CD4-positive, CD25-positive, alpha-beta regulatory T cell (primary cell): ENCODE measurements at regions not wholly inside any gene's neighbourhood (a gene's known extent, or its start where the extent isn't known, plus 50 kb on each side); places are given as distances from the start of the nearest gene placed in this dataset.
"Not testable (repeated sequence)": the region's sequence is repeated elsewhere in the genome, so short reads cannot be mapped to it uniquely, and the experiment has no call there.

ENCODE experiments used
- ATAC-seq, 2 donors: fragments of 150-1000 bp; cut with Tn5 transposase; one replicate each; pipeline ENCODE4 v1.10.0; 2021; ENCODE audit warnings: low read depth in 2 of 2, moderate number of reproducible peaks in 2 of 2, moderate library complexity in 1 of 2
- DNase-seq, 3 donors: peaks; one replicate each; pipeline versions ENCODE4 v3.0.0 to v3.0.0-alpha.2; 2012 to 2022; ENCODE audit warnings: mixed read lengths in 1 of 3
- H3K27ac ChIP-seq: one replicate; pipeline ENCODE4 v1.7.0; 2013; ENCODE audit warnings: mild to moderate bottlenecking, low read length; ENCODE audit not compliant: insufficient read depth, poor library complexity, severe bottlenecking
- H3K27me3 ChIP-seq: one replicate; pipeline ENCODE4 v1.7.0; 2013; ENCODE audit warnings: low read length; ENCODE audit not compliant: control insufficient read depth, insufficient read depth
- H3K36me3 ChIP-seq: one replicate; pipeline ENCODE4 v1.7.0; 2013; ENCODE audit warnings: mild to moderate bottlenecking, low read length, moderate library complexity; ENCODE audit not compliant: control insufficient read depth, insufficient read depth
- H3K4me1 ChIP-seq: 2 replicates; pipeline ENCODE4 v1.7.0; 2013; ENCODE audit warnings: mild to moderate bottlenecking, low read length; ENCODE audit not compliant: insufficient read depth, control insufficient read depth, poor library complexity, severe bottlenecking
- H3K4me3 ChIP-seq: one replicate; pipeline ENCODE4 v1.7.0; 2013; ENCODE audit warnings: low read depth, mild to moderate bottlenecking, low read length, moderate library complexity
- H3K9me3 ChIP-seq, 2 experiments: 1 replicate in 1 of 2; 2 replicates in 1 of 2; pipeline ENCODE4 v1.7.0; 2013; ENCODE audit warnings: low read length in 2 of 2, mild to moderate bottlenecking in 1 of 2, moderate library complexity in 1 of 2; ENCODE audit not compliant: control insufficient read depth in 2 of 2
- H3K27ac Mint-ChIP-seq, 3 donors: one replicate each; pipeline ENCODE4 v1.8.0; 2020 to 2022; ENCODE audit warnings: mild to moderate bottlenecking in 3 of 3, mixed read lengths in 3 of 3, moderate library complexity in 2 of 3
- H3K27me3 Mint-ChIP-seq: one replicate; pipeline ENCODE4 v1.8.0; 2022; ENCODE audit warnings: mild to moderate bottlenecking, mixed read lengths
- H3K36me3 Mint-ChIP-seq: one replicate; pipeline ENCODE4 v1.8.0; 2020; ENCODE audit warnings: mixed read lengths
- H3K4me1 Mint-ChIP-seq, 4 donors: one replicate each; pipeline ENCODE4 v1.8.0; 2020 to 2022; ENCODE audit warnings: mixed read lengths in 4 of 4, mild to moderate bottlenecking in 1 of 4
- H3K4me3 Mint-ChIP-seq, 4 donors: one replicate each; pipeline ENCODE4 v1.8.0; 2020 to 2022; ENCODE audit warnings: mild to moderate bottlenecking in 4 of 4, mixed read lengths in 4 of 4, moderate library complexity in 3 of 4
- H3K9me3 Mint-ChIP-seq, 7 donors: one replicate each; pipeline ENCODE4 v1.8.0; 2020 to 2022; ENCODE audit warnings: mixed read lengths in 7 of 7, mild to moderate bottlenecking in 3 of 7, moderate library complexity in 2 of 7

GRCh38 chr4:72875138-72875537 is 194.4 kb downstream of the COX18 start:
- no peak overlapping the region for H3K27ac Mint-ChIP-seq
- no peaks in the 10 kb centered on the region for H3K4me1 ChIP-seq
- no peak overlapping the region for H3K27ac ChIP-seq
- no peaks in the 10 kb centered on the region for H3K27me3 ChIP-seq
- peaks cover 0 to 13% (median 1%) of the 10 kb centered on the region in 7 donors for H3K9me3 Mint-ChIP-seq
- ATAC-seq (no peak), DNase-seq (no peak)
- no peaks in the 10 kb centered on the region for H3K36me3 Mint-ChIP-seq
- no peaks in the 10 kb centered on the region for H3K27me3 Mint-ChIP-seq
- H3K4me3 Mint-ChIP-seq = no peak overlapping the region
- no peaks in the 10 kb centered on the region for H3K9me3 ChIP-seq
- H3K4me1 Mint-ChIP-seq = no peaks in the 10 kb centered on the region
- H3K36me3 ChIP-seq = no peaks in the 10 kb centered on the region
- H3K4me3 ChIP-seq = no peak overlapping the region

- H3K27me3 Mint-ChIP-seq = no peaks in the 10 kb centered on the region
- no peaks in the 10 kb centered on the region for H3K36me3 ChIP-seq
- no peaks in the 10 kb centered on the region for H3K4me1 ChIP-seq
- H3K27ac ChIP-seq = no peak overlapping the region
- H3K9me3 ChIP-seq = no peaks in the 10 kb centered on the region
- no peak overlapping the region for H3K27ac Mint-ChIP-seq
- no peak for ATAC-seq
- DNase-seq = no peak
- peaks cover 0 to 7% (median 3%) of the 10 kb centered on the region in 7 donors for H3K9me3 Mint-ChIP-seq
- no peak overlapping the region for H3K4me3 Mint-ChIP-seq
- no peaks in the 10 kb centered on the region for H3K36me3 Mint-ChIP-seq
- no peaks in the 10 kb centered on the region for H3K4me1 Mint-ChIP-seq
- no peaks in the 10 kb centered on the region for H3K27me3 ChIP-seq
- H3K4me3 ChIP-seq = no peak overlapping the region
Measured at GRCh38 chr4:72864898-72865297, 204.6 kb downstream of the COX18 start.

- not testable (repeated sequence) for DNase-seq, H3K27me3 Mint-ChIP-seq, H3K27ac ChIP-seq, H3K9me3 ChIP-seq, H3K36me3 Mint-ChIP-seq, H3K9me3 Mint-ChIP-seq, H3K4me3 Mint-ChIP-seq, H3K27me3 ChIP-seq, H3K4me1 ChIP-seq, H3K36me3 ChIP-seq, H3K4me1 Mint-ChIP-seq, ATAC-seq, H3K4me3 ChIP-seq, H3K27ac Mint-ChIP-seq
Measured at GRCh38 chr4:72864277-72864676, 205.2 kb downstream of the COX18 start.

- peaks cover 0 to 6% (median 0%) of the 10 kb centered on the region in 7 donors for H3K9me3 Mint-ChIP-seq
- ATAC-seq = no peak
- no peaks in the 10 kb centered on the region for H3K4me1 Mint-ChIP-seq
Measured at GRCh38 chr4:72860766-72861165, 208.8 kb downstream of the COX18 start.

GRCh38 chr4:72858328-72858727 is 211.2 kb downstream of the COX18 start:
- Histone ChIP-seq H3K4me1 (no peaks in the 10 kb centered on the region), H3K4me3 (no peak overlapping the region), H3K27me3 (no peaks in the 10 kb centered on the region), H3K9me3 (no peaks in the 10 kb centered on the region), H3K27ac (no peak overlapping the region), H3K36me3 (no peaks in the 10 kb centered on the region)
- H3K4me1 Mint-ChIP-seq = no peaks in the 10 kb centered on the region
- H3K4me3 Mint-ChIP-seq = no peak overlapping the region
- no peak for DNase-seq
- peaks cover 0 to 6% (median under 1%) of the 10 kb centered on the region in 7 donors for H3K9me3 Mint-ChIP-seq
- no peaks in the 10 kb centered on the region for H3K36me3 Mint-ChIP-seq
- H3K27ac Mint-ChIP-seq = no peak overlapping the region
- ATAC-seq = no peak
- H3K27me3 Mint-ChIP-seq = no peaks in the 10 kb centered on the region

More at GRCh38 chr4:72860766-72861165, 208.8 kb downstream of the COX18 start:
- no peaks in the 10 kb centered on the region for H3K27me3 Mint-ChIP-seq
- no peak overlapping the region for H3K27ac Mint-ChIP-seq
- no peak overlapping the region for H3K4me3 Mint-ChIP-seq
- no peak for DNase-seq
- H3K36me3 Mint-ChIP-seq = no peaks in the 10 kb centered on the region
- Histone ChIP-seq H3K36me3 (no peaks in the 10 kb centered on the region), H3K4me3 (no peak overlapping the region), H3K27me3 (no peaks in the 10 kb centered on the region), H3K27ac (no peak overlapping the region), H3K9me3 (no peaks in the 10 kb centered on the region), H3K4me1 (no peaks in the 10 kb centered on the region)

- Mint-ChIP-seq H3K27me3 (no peaks in the 10 kb centered on the region), H3K36me3 (no peaks in the 10 kb centered on the region), H3K27ac (no peak overlapping the region), H3K9me3 (peaks cover 0 to 6% (median 1%) of the 10 kb centered on the region in 7 donors), H3K4me1 (no peaks in the 10 kb centered on the region), H3K4me3 (no peak overlapping the region)
- Histone ChIP-seq H3K27me3 (no peaks in the 10 kb centered on the region), H3K9me3 (no peaks in the 10 kb centered on the region), H3K27ac (no peak overlapping the region), H3K4me3 (no peak overlapping the region), H3K4me1 (no peaks in the 10 kb centered on the region), H3K36me3 (no peaks in the 10 kb centered on the region)
- no peak for DNase-seq
- ATAC-seq = no peak
Measured at GRCh38 chr4:72857787-72858186, 211.7 kb downstream of the COX18 start.

GRCh38 chr4:72857216-72857615 is 212.3 kb downstream of the COX18 start:
- Histone ChIP-seq H3K27me3 (no peaks in the 10 kb centered on the region), H3K9me3 (no peaks in the 10 kb centered on the region), H3K36me3 (no peaks in the 10 kb centered on the region), H3K4me3 (no peak overlapping the region), H3K27ac (no peak overlapping the region), H3K4me1 (no peaks in the 10 kb centered on the region)
- Mint-ChIP-seq H3K27me3 (no peaks in the 10 kb centered on the region), H3K4me1 (no peaks in the 10 kb centered on the region), H3K27ac (no peak overlapping the region), H3K36me3 (no peaks in the 10 kb centered on the region), H3K9me3 (peaks cover 0 to 6% (median 1%) of the 10 kb centered on the region in 7 donors), H3K4me3 (no peak overlapping the region)
- no peak for ATAC-seq
- no peak for DNase-seq

GRCh38 chr4:72846280-72847111 is 223.0 kb downstream of the COX18 start:
- no peaks in the 10 kb centered on the region for H3K9me3 ChIP-seq
- no peak overlapping the region for H3K27ac Mint-ChIP-seq
- no peaks in the 10 kb centered on the region for H3K36me3 Mint-ChIP-seq
- peak in 1 of 3 donors; percentile 8 for DNase-seq
- H3K4me1 Mint-ChIP-seq = no peaks in the 10 kb centered on the region
- no peak for ATAC-seq
- H3K4me3 Mint-ChIP-seq = no peak overlapping the region
- H3K4me1 ChIP-seq = no peaks in the 10 kb centered on the region
- peaks cover 0 to 12% (median 0%) of the 10 kb centered on the region in 7 donors for H3K9me3 Mint-ChIP-seq
- no peak overlapping the region for H3K27ac ChIP-seq
- no peaks in the 10 kb centered on the region for H3K36me3 ChIP-seq
- H3K4me3 ChIP-seq = no peak overlapping the region
- H3K27me3 Mint-ChIP-seq = no peaks in the 10 kb centered on the region
- no peaks in the 10 kb centered on the region for H3K27me3 ChIP-seq
